Right lobe of liver (tissue), 6 donors: ENCODE measurements at regions not wholly inside any gene's neighbourhood (a gene's known extent, or its start where the extent isn't known, plus 50 kb on each side); places are given as distances from the start of the nearest gene placed in this dataset.

Experiments used
- ATAC-seq, 4 donors: fragments of 200-7000 bp; cut with Tn5 transposase; one replicate each; pipeline ENCODE4 v1.9.1; 2020; ENCODE audit warnings: mild to moderate bottlenecking in 4 of 4, moderate library complexity in 4 of 4
- DNase-seq, 3 donors: peaks; one replicate each; pipeline ENCODE4 v3.0.0-alpha.2; 2020
- H3K27ac ChIP-seq, 3 donors: fragments of 200-600 bp; one replicate each; pipeline ENCODE4 v1.8.0; 2022
- H3K27me3 ChIP-seq, 2 donors: fragments of 200-600 bp; one replicate each; pipeline ENCODE4 v1.8.0; 2022
- H3K36me3 ChIP-seq, 4 donors: fragments of 200-600 bp; sonication (generic) in 1 of 4; one replicate each; pipeline versions ENCODE4 v1.5.1 to v1.8.0; 2017 to 2022; ENCODE audit warnings: control low read depth in 1 of 4
- H3K4me1 ChIP-seq, 4 donors: fragments of 200-600 bp; sonication (generic) in 1 of 4; one replicate each; pipeline versions ENCODE4 v1.5.1 to v1.8.0; 2017 to 2022; ENCODE audit warnings: control low read depth in 1 of 4
- H3K4me3 ChIP-seq, 3 donors: fragments of 200-600 bp; one replicate each; pipeline ENCODE4 v1.8.0; 2022
- H3K9me3 ChIP-seq, 4 donors: fragments of 200-600 bp; sonication (generic) in 1 of 4; one replicate each; pipeline versions ENCODE4 v1.5.1 to v1.8.0; 2017 to 2022; ENCODE audit warnings: control low read depth in 1 of 4
- CTCF ChIP-seq, 4 donors: fragments of 200-600 bp in 3 of 4; fragments of 450-650 bp in 1 of 4; IDR thresholded peaks; one replicate each; pipeline versions ENCODE4 v1.5.1 to v1.8.0; 2016 to 2022; ENCODE audit warnings: antibody characterized with exemption in 4 of 4, mild to moderate bottlenecking in 2 of 4
- POLR2A ChIP-seq: fragments of 450-650 bp; IDR thresholded peaks from one replicate; pipeline ENCODE4 v1.6.1; 2017; ENCODE audit warnings: antibody characterized with exemption, mild to moderate bottlenecking
- WGBS: methylation state at CpG from one replicate; pipeline ENCODE4 v1.1.6; 2018; ENCODE audit warnings: low coverage, low lambda C conversion rate; ENCODE audit not compliant: insufficient coverage; ENCODE audit errors: missing lambda C conversion rate; 5-methylcytosine and 5-hydroxymethylcytosine counted together
- intact Hi-C, 2 donors: fragments of 100-400 bp; cut with DNase I; formaldehyde crosslinking; loops; one replicate each; pipeline versions ENCODE4 v1.11.2 to v1.14.1; 2022
- donor health status: DM: no; HTN: yes; CAD: no.
- donor health status: DM: no; HTN: no; CAD: no.
- donor health status: DM: no; HTN: no; CAD: no.
- donor health status: DM: no; HTN: yes; CAD: no.
- donor health status: DM: no; HTN: yes; CAD: no.

GRCh38 chr10:44320756-44321155 lies 64.1 kb downstream of the CXCL12 start:
- Histone ChIP-seq H3K9me3 (no peaks in the 10 kb centered on the region), H3K27ac (no peak overlapping the region), H3K4me3 (no peak overlapping the region), H3K4me1 (no peaks in the 10 kb centered on the region), H3K27me3 (no peaks in the 10 kb centered on the region), H3K36me3 (no peaks in the 10 kb centered on the region)
- TF ChIP-seq POLR2A (no peak), CTCF (IDR thresholded peaks at IDR 0.05) (no peak)
- intact Hi-C loops, result no loop called here
- DNase-seq (no peak), ATAC-seq (no peak)
- WGBS, result 94% methylated on average over 3 of the region's 3 CpGs

DNA sequence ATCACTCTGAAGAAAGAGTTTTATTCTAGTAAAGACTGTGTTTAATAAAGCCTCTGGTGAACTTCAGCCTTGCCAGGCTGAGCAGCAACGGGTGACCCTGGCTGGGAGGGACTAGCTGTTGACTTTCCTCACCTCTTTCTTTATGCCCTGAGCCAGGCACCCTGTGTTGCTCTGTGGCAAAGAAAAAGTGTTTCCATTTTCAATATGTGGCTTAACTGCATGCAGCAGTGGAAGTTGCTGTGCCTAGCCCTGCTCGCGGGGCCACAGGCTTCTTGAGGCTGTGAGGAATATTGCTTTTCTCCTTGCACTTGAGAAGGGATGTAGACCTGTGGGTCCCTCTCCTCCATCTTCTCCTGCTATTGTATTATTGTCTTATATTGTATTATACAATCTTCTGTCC lies 67.0 kb downstream of the CXCL12 start:
- no peak overlapping the region for H3K4me3 ChIP-seq
- 41% methylated on average over 2 of the region's 3 CpGs for WGBS
- H3K36me3 ChIP-seq, result no peaks in the 10 kb centered on the region
- no peaks in the 10 kb centered on the region for H3K27me3 ChIP-seq
- no peaks in the 10 kb centered on the region for H3K4me1 ChIP-seq
- ATAC-seq, result no peak
- DNase-seq, result no peak
- no peak for TF ChIP-seq POLR2A
- no peak for TF ChIP-seq CTCF (IDR thresholded peaks at IDR 0.05)
- H3K27ac ChIP-seq, result no peak overlapping the region
- intact Hi-C loops, result no loop called here
- no peaks in the 10 kb centered on the region for H3K9me3 ChIP-seq

GRCh38 chr10:44316922-44317215 lies 68.0 kb downstream of the CXCL12 start:
- WGBS, result 81% methylated on average over 5 of the region's 8 CpGs
- Histone ChIP-seq H3K36me3 (no peaks in the 10 kb centered on the region), H3K4me3 (no peak overlapping the region), H3K27me3 (no peaks in the 10 kb centered on the region), H3K4me1 (no peaks in the 10 kb centered on the region), H3K9me3 (no peaks in the 10 kb centered on the region), H3K27ac (no peak overlapping the region)
- intact Hi-C loops, result no loop called here
- TF ChIP-seq CTCF (IDR thresholded peaks at IDR 0.05) (no peak), POLR2A (no peak)
- ATAC-seq (no peak), DNase-seq (no peak)

GRCh38 chr10:44316187-44316921 lies 68.5 kb downstream of the CXCL12 start:
- Histone ChIP-seq H3K36me3 (no peaks in the 10 kb centered on the region), H3K27ac (no peak overlapping the region), H3K27me3 (no peaks in the 10 kb centered on the region), H3K9me3 (no peaks in the 10 kb centered on the region), H3K4me3 (no peak overlapping the region), H3K4me1 (peaks cover 0 to under 1% (median 0%) of the 10 kb centered on the region in 4 donors)
- WGBS, result 70% methylated on average over 8 of the region's 8 CpGs
- no peak for TF ChIP-seq POLR2A
- no peak for TF ChIP-seq CTCF (IDR thresholded peaks at IDR 0.05)
- intact Hi-C loops, result no loop called here
- no peak for DNase-seq
- ATAC-seq, result peak in 1 of 4 donors; percentile 30
